Adrenal gland (tissue), 5 donors: ENCODE measurements at regions not wholly inside any gene's neighbourhood (a gene's known extent, or its start where the extent isn't known, plus 50 kb on each side); places are given as distances from the start of the nearest gene placed in this dataset.

Source experiments
- CTCF ChIP-seq, 6 experiments: fragments of 450-650 bp in 4 of 6; fragments of 200-600 bp in 2 of 6; sonication (generic) in 1 of 6; IDR thresholded peaks; 1 replicate in 5 of 6; 2 replicates in 1 of 6; pipeline versions ENCODE4 v1.5.1 to v1.8.0; 2016 to 2021; ENCODE audit warnings: antibody characterized with exemption in 6 of 6, mild to moderate bottlenecking in 2 of 6, moderate library complexity in 1 of 6
- POLR2A ChIP-seq, 2 donors: fragments of 450-650 bp; IDR thresholded peaks; one replicate each; pipeline ENCODE4 v1.6.1; 2017; ENCODE audit warnings: antibody characterized with exemption in 2 of 2, mild to moderate bottlenecking in 2 of 2, moderate library complexity in 1 of 2
- donor health status: DM: no; HTN: no; CAD: no.

GRCh38 chr9:13448482-13448881 is 169.0 kb upstream of the MPDZ start:
- TF ChIP-seq CTCF (IDR thresholded peaks at IDR 0.05) (no peak), POLR2A (IDR thresholded peaks at IDR 0.05) (no peak)
